Stimulated activated CD4-positive, alpha-beta T cell treated with anti-CD3 and anti-CD28 coated beads, Interleukin-15, amount 100 ng/mL, for 1 hour (primary cell): ENCODE measurements at regions not wholly inside any gene's neighbourhood (a gene's known extent, or its start where the extent isn't known, plus 50 kb on each side); places are given as distances from the start of the nearest gene placed in this dataset.

Experiments
- DNase-seq, 2 donors: peaks; one replicate each; pipeline ENCODE4 v3.0.0-alpha.2; 2020; ENCODE audit warnings: low read depth in 1 of 2, low spot score in 1 of 2

- no peak for DNase-seq
Measured at GRCh38 chr18:24976502-24976901, 375.5 kb downstream of the ZNF521 start.

- no peak for DNase-seq
Measured at GRCh38 chr18:24979235-24979634, 372.7 kb downstream of the ZNF521 start.

- DNase-seq = no peak
Measured at GRCh38 chr18:24982831-24983230, 369.1 kb downstream of the ZNF521 start.

- DNase-seq = no peak
Measured at GRCh38 chr18:24983566-24984139, 368.3 kb downstream of the ZNF521 start.

GRCh38 chr18:24985586-24985985 is 366.4 kb downstream of the ZNF521 start:
- DNase-seq = no peak

- DNase-seq = no peak
Measured at GRCh38 chr18:24986666-24987302, 365.2 kb downstream of the ZNF521 start.

GRCh38 chr18:24987303-24988252 is 364.4 kb downstream of the ZNF521 start:
- DNase-seq = no peak

GRCh38 chr18:24988253-24988840 is 363.6 kb downstream of the ZNF521 start:
- DNase-seq = no peak

- no peak for DNase-seq
Measured at GRCh38 chr18:24989760-24990593, 362.0 kb downstream of the ZNF521 start.

- DNase-seq = no peak
Measured at GRCh38 chr18:24990671-24991134, 361.3 kb downstream of the ZNF521 start.

GRCh38 chr18:24991141-24992060 is 360.6 kb downstream of the ZNF521 start:
- no peak for DNase-seq

GRCh38 chr18:24992491-24992890 is 359.5 kb downstream of the ZNF521 start:
- DNase-seq = no peak

- no peak for DNase-seq
Measured at GRCh38 chr18:24993628-24994027, 358.3 kb downstream of the ZNF521 start.

- no peak for DNase-seq
Measured at GRCh38 chr18:24995056-24995455, 356.9 kb downstream of the ZNF521 start.

- DNase-seq = no peak
Measured at GRCh38 chr18:24995755-24996154, 356.2 kb downstream of the ZNF521 start.

- DNase-seq = no peak
Measured at GRCh38 chr18:24999650-25000267, 352.2 kb downstream of the ZNF521 start.

- no peak for DNase-seq
Measured at GRCh38 chr18:25001803-25002202, 350.2 kb downstream of the ZNF521 start.

- no peak for DNase-seq
Measured at GRCh38 chr18:25005541-25006403, 346.2 kb downstream of the ZNF521 start.
